ENCODE measurements at regions not wholly inside any gene's neighbourhood (a gene's known extent, or its start where the extent isn't known, plus 50 kb on each side); places are given as distances from the start of the nearest gene placed in this dataset.

- Histone ChIP-seq H3K4me1 (ENCODE audit: insufficient read depth) (peaks cover 2% of the 10 kb centered on the region), H3K27me3 (no peaks in the 10 kb centered on the region), H3K9me3 (no peaks in the 10 kb centered on the region), H3K27ac (no peak overlapping the region), H3K36me3 (no peaks in the 10 kb centered on the region), H3K4me3 (no peak overlapping the region)
- WGBS, 3 donors, result 56 to 67% (median 58%) methylated on average over 4 of the region's 4 CpGs
- intact Hi-C loops (cut with DNase I), result no loop called here
- TF ChIP-seq CTCF (IDR thresholded peaks at IDR 0.05) (no peak), EP300 (IDR thresholded peaks at IDR 0.05) (no peak), POLR2A (IDR thresholded peaks at IDR 0.05) (no peak)
- no peak for DNase-seq
Observed at GRCh38 chr5:68873198-68873597, 220.6 kb upstream of the SLC30A5 start.

GRCh38 chr5:68875351-68875750 is 218.5 kb upstream of the SLC30A5 start:
- no peak overlapping the region for H3K4me3 ChIP-seq
- intact Hi-C loops (cut with DNase I), result no loop called here
- TF ChIP-seq POLR2A (IDR thresholded peaks at IDR 0.05) (no peak), CTCF (IDR thresholded peaks at IDR 0.05) (no peak), EP300 (IDR thresholded peaks at IDR 0.05) (no peak)
- DNase-seq, result no peak
- no peaks in the 10 kb centered on the region for H3K36me3 ChIP-seq
- 86 to 90% (median 88%) methylated on average over 3 of the region's 3 CpGs for WGBS, 3 donors
- H3K9me3 ChIP-seq, result no peaks in the 10 kb centered on the region
- H3K27me3 ChIP-seq, result no peaks in the 10 kb centered on the region
- H3K4me1 ChIP-seq (ENCODE audit: insufficient read depth), result peaks cover 2% of the 10 kb centered on the region
- H3K27ac ChIP-seq, result no peak overlapping the region

GRCh38 chr5:68883436-68883835 is 210.4 kb upstream of the SLC30A5 start:
- intact Hi-C loops (cut with DNase I), result no loop called here
- WGBS, 3 donors, result 76 to 80% (median 78%) methylated on average over 8 of the region's 8 CpGs

GRCh38 chr5:68884144-68884754 is 209.6 kb upstream of the SLC30A5 start:
- 30 to 43% (median 30%) methylated on average over 4 of the region's 4 CpGs for WGBS, 3 donors
- H3K27me3 ChIP-seq, result no peaks in the 10 kb centered on the region

More at GRCh38 chr5:68883436-68883835, 210.4 kb upstream of the SLC30A5 start:
- Histone ChIP-seq H3K27me3 (no peaks in the 10 kb centered on the region), H3K36me3 (no peaks in the 10 kb centered on the region), H3K27ac (no peak overlapping the region), H3K4me1 (ENCODE audit: insufficient read depth) (no peaks in the 10 kb centered on the region), H3K4me3 (no peak overlapping the region), H3K9me3 (no peaks in the 10 kb centered on the region)
- TF ChIP-seq CTCF (IDR thresholded peaks at IDR 0.05) (no peak), EP300 (IDR thresholded peaks at IDR 0.05) (no peak), POLR2A (IDR thresholded peaks at IDR 0.05) (no peak)
- DNase-seq, result no peak

More at GRCh38 chr5:68884144-68884754, 209.6 kb upstream of the SLC30A5 start:
- H3K4me3 ChIP-seq, result no peak overlapping the region
- H3K36me3 ChIP-seq, result no peaks in the 10 kb centered on the region
- DNase-seq, result no peak
- intact Hi-C loops (cut with DNase I), result no loop called here
- TF ChIP-seq CTCF (IDR thresholded peaks at IDR 0.05), result no peak
- TF ChIP-seq POLR2A (IDR thresholded peaks at IDR 0.05), result no peak
- no peak for TF ChIP-seq EP300 (IDR thresholded peaks at IDR 0.05)
- H3K27ac ChIP-seq, result no peak overlapping the region
- no peaks in the 10 kb centered on the region for H3K9me3 ChIP-seq
- no peaks in the 10 kb centered on the region for H3K4me1 ChIP-seq (ENCODE audit: insufficient read depth)

Measured in ovary (tissue), 7 donors.